ENCODE measurements at regions not wholly inside any gene's neighbourhood (a gene's known extent, or its start where the extent isn't known, plus 50 kb on each side); places are given as distances from the start of the nearest gene placed in this dataset.

- Histone ChIP-seq H3K27me3 (ENCODE audit: control insufficient read depth, insufficient read depth, low read length) (no peaks in the 10 kb centered on the region), H3K18ac (ENCODE audit: low read depth, low read length) (no peak overlapping the region), H3K14ac (replicated peaks; ENCODE audit: low read depth, low read length) (no peak overlapping the region), H3K4ac (ENCODE audit: low read depth, low read length) (no peak overlapping the region), H3K9me1 (ENCODE audit: insufficient read depth, low read length) (no peaks in the 10 kb centered on the region), H3K9me3 (ENCODE audit: control insufficient read depth, insufficient read depth, low read length) (peaks cover 2% of the 10 kb centered on the region; the same call in 1 of the 2 replicates), H3K36me3 (ENCODE audit: control insufficient read depth, insufficient read depth, low read length) (no peaks in the 10 kb centered on the region), H4K5ac (ENCODE audit: low read depth, low read length) (no peak overlapping the region), H3K56ac (ENCODE audit: extremely low read depth, insufficient read depth, low read length) (no peak overlapping the region), H2BK15ac (ENCODE audit: low read depth, low read length) (no peak overlapping the region), H2AK5ac (ENCODE audit: low read depth, low read length) (no peak overlapping the region), H3K27ac (ENCODE audit: insufficient read depth, low read length) (no peak overlapping the region), H2BK5ac (ENCODE audit: low read depth, low read length, poor library complexity, severe bottlenecking) (no peak overlapping the region), H3K4me2 (ENCODE audit: low read depth, low read length) (no peak overlapping the region), H4K8ac (ENCODE audit: low read depth in 2 of 2, low read length in 2 of 2) (no peak overlapping the region), H3K9ac (ENCODE audit: low read depth, low read length) (no peak overlapping the region), H4K20me1 (ENCODE audit: insufficient read depth, low read length) (no peaks in the 10 kb centered on the region), H3K79me1 (ENCODE audit: low read depth in 1 of 2, low read length in 2 of 2) (no peaks in the 10 kb centered on the region), H4K91ac (ENCODE audit: insufficient read depth, low read depth, low read length) (no peak overlapping the region), H2BK120ac (ENCODE audit: low read depth, low read length) (no peak overlapping the region), H2AFZ (replicated peaks; ENCODE audit: low read length, poor library complexity) (no peak overlapping the region), H2BK20ac (ENCODE audit: low read depth, low read length) (no peak overlapping the region), H3K4me3 (ENCODE audit: insufficient read depth, low read depth, low read length) (no peak overlapping the region), H2AK9ac (replicated peaks; ENCODE audit: low read depth, low read length, poor library complexity) (no peak overlapping the region), H3K23ac (ENCODE audit: low read depth, low read length) (no peak overlapping the region), H3K4me1 (ENCODE audit: control insufficient read depth, insufficient read depth, low read length) (no peaks in the 10 kb centered on the region)
- dilution Hi-C loops (cut with HindIII; ENCODE audit: low sequenced_read_pairs, unreplicated experiment) = no loop called here
- WGBS, 2 experiments (ENCODE audit: extremely low coverage in 2 of 2, insufficient read length in 1 of 2) = no CpG with 5 or more reads among the region's 5 CpGs
- intact Hi-C loops (cut with micrococcal nuclease) = no loop called here
- DNase-seq (no peak), ATAC-seq (ENCODE audit: low read depth) (no peak)
- no TSS peak for BruUV-seq (replicated peaks)
- TF ChIP-seq CTCF (conservative IDR thresholded peaks at IDR 0.05; ENCODE audit: low read depth, low read length) (no peak), POLR2A (IDR thresholded peaks at IDR 0.05; ENCODE audit: low read depth, low read length) (no peak), ELK1 (IDR thresholded peaks at IDR 0.05; ENCODE audit: borderline replicate concordance, low read depth, low read length) (no peak), FOS (IDR thresholded peaks at IDR 0.05; ENCODE audit: low read depth, low read length) (no peak), MAFK (IDR thresholded peaks at IDR 0.05; ENCODE audit: low read depth, low read length) (peak; percentile 33; the same call in 1 of the 2 replicates), CHD1 (IDR thresholded peaks at IDR 0.05; ENCODE audit: low read depth, low read length) (no peak), BHLHE40 (IDR thresholded peaks at IDR 0.05; ENCODE audit: low read depth, low read length) (no peak), MXI1 (IDR thresholded peaks at IDR 0.05; ENCODE audit: borderline replicate concordance, low read depth, low read length) (no peak), SMC3 (IDR thresholded peaks at IDR 0.05; ENCODE audit: low read depth, low read length) (no peak)
- POLR2A ChIA-PET (ENCODE audit: unreplicated experiment) = no interaction called here
- CTCF ChIA-PET = no interaction called here
- in situ Hi-C loops (cut with MboI; ENCODE audit: low sequenced_read_pairs) = no loop called here
These were observed 411.7 kb upstream of the ZFHX3 start for GRCh38 chr16:73459586-73459985.
